GM06990 (cell line): ENCODE measurements at regions not wholly inside any gene's neighbourhood (a gene's known extent, or its start where the extent isn't known, plus 50 kb on each side); places are given as distances from the start of the nearest gene placed in this dataset.

ENCODE experiments used
- DNase-seq: peaks from one replicate; pipeline ENCODE4 v3.0.0-alpha.2; 2011; ENCODE audit not compliant: insufficient read length; ENCODE audit errors: extremely low read depth
- H3K27me3 ChIP-seq: replicated peaks from 2 replicates; pipeline ENCODE4 v1.6.0; 2011; ENCODE audit warnings: low read length; ENCODE audit not compliant: control insufficient read depth, insufficient read depth
- H3K36me3 ChIP-seq: 2 replicates; pipeline ENCODE4 v1.5.1; 2011; ENCODE audit warnings: low read length; ENCODE audit not compliant: control insufficient read depth, insufficient read depth
- H3K4me3 ChIP-seq: replicated peaks from 2 replicates; pipeline ENCODE4 v1.5.1; 2011; ENCODE audit warnings: low read depth, mild to moderate bottlenecking, control low read depth, low read length
- TF ChIP-seq, protein P1 (sequence below): IDR thresholded peaks from 2 replicates; pipeline ENCODE4 v1.5.1; 2011; ENCODE audit warnings: low read length, control low read depth, mild to moderate bottlenecking, inconsistent platforms; ENCODE audit not compliant: insufficient read depth, poor library complexity, severe bottlenecking

DNA sequence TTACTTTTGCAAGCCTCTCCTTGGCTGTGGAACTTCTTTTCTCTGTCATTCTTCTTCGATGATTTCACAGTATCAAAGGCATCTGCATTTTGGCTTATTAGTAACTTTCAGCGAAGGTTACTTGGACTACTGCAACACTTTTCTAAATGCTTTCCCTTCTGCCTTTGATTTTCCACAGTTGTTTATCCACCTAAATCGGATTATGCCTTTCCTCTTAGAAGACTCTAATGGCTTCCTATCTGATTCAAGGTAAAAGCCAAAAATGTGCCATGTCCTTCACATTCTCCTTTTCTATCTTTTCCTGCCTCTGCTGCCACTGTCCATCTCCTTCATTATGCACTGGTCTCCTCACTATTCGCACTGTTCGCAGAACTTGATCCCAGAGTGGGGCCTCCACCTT, 1606.3 kb upstream of the LRRTM3 start:
- no peaks in the 10 kb centered on the region for H3K36me3 ChIP-seq
- H3K27me3 ChIP-seq = no peaks in the 10 kb centered on the region
- TF ChIP-seq, protein P1, sequence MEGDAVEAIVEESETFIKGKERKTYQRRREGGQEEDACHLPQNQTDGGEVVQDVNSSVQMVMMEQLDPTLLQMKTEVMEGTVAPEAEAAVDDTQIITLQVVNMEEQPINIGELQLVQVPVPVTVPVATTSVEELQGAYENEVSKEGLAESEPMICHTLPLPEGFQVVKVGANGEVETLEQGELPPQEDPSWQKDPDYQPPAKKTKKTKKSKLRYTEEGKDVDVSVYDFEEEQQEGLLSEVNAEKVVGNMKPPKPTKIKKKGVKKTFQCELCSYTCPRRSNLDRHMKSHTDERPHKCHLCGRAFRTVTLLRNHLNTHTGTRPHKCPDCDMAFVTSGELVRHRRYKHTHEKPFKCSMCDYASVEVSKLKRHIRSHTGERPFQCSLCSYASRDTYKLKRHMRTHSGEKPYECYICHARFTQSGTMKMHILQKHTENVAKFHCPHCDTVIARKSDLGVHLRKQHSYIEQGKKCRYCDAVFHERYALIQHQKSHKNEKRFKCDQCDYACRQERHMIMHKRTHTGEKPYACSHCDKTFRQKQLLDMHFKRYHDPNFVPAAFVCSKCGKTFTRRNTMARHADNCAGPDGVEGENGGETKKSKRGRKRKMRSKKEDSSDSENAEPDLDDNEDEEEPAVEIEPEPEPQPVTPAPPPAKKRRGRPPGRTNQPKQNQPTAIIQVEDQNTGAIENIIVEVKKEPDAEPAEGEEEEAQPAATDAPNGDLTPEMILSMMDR = no peak
- H3K4me3 ChIP-seq = no peak overlapping the region
- DNase-seq = no peak

DNA sequence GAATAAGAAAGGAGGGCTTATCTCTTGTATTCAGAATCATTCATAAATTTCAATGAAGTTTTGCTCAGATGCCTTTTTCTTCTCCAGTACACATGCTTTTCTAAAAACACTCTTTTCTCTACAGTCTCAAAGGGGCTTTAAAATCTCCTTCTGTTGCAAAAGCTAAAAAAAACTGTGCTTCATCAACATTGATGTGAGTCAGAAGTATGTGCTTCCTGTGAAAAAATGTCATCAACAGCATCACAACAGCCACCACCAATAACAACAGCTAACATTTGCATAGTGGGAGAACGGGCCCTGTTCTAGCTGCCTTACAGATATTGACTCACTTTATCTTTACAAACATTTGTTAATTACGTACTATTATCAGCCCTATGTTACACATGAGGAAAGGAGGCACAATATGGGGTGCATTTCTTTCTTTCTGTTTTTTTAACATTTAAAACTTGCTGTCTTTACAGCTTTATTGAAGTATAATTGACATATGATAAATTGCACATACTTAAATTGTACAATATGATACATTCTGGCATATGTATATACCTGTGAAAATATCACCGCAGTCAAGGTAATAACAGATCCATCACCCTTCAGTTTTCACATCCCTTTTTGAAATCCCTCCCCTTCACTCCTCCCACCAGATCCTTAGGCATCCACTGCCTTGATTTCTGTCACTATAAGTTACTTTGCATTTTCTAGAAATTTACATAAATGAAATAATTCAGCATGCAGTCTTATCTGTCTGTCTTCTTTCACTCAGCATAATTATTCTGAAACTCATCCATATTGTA, 1605.4 kb upstream of the LRRTM3 start:
- DNase-seq = no peak
- no peaks in the 10 kb centered on the region for H3K36me3 ChIP-seq
- H3K4me3 ChIP-seq = no peak overlapping the region
- no peaks in the 10 kb centered on the region for H3K27me3 ChIP-seq
- TF ChIP-seq, protein P1 = no peak

DNA sequence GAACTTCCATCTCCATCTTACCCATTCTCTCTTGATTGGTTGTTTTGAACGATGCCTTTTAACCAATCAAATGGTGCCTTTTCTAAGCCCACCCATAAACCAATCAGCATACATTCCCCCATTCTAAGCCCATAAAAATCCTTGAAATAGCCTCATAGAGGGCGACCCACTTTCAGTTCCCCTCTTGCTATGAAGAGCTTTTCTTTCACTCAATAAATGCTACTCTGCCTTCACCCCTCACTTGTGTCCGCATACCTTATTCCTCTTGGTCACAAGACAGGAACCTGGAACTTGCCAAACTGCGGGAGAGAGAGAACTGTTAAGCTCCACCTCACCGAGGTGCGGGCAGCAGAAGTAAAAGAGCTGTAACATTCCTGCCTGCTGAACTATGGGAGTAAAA, 1602.0 kb upstream of the LRRTM3 start:
- Histone ChIP-seq H3K4me3 (no peak overlapping the region), H3K36me3 (no peaks in the 10 kb centered on the region), H3K27me3 (no peaks in the 10 kb centered on the region)
- DNase-seq = no peak
- TF ChIP-seq, protein P1 = no peak

DNA sequence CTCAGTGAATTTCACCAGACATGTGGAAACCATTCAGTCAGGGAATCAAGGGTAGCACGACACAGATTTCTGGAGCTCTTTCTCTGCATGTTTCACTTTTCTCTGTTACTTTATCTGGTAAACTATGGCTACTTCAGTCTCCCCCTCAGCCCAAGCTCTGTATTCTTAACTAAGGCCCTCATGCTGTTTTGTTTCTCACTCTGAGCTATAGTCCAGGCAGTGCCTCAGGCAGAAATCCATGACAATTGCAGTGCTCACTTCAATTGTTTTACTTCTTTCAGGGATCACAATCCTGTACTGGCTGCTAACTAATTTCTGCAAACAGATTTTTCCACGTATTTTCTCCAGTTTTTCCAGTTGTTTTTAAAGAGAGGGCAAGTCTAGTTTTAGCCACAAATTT, 1599.9 kb upstream of the LRRTM3 start:
- TF ChIP-seq, protein P1 = no peak
- Histone ChIP-seq H3K36me3 (no peaks in the 10 kb centered on the region), H3K4me3 (no peak overlapping the region), H3K27me3 (no peaks in the 10 kb centered on the region)
- DNase-seq = no peak

DNA sequence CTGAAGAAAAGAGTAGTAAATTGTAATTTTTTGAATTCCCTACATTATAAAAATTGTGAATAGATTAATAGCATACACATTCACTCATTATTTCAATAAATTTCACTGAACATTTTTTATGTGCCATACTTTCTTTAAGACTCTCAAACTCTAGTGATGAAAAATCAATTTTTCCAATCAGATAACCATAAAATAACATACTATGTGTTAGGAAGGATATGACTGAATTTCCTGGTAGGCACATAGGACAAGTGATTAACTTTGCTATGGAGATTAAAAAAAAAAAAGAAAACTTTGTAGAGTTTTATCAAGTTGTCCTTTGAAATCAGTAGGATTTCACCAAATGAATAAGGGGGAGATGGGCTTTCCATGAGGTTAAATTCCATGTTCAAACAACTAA, 1597.3 kb upstream of the LRRTM3 start:
- Histone ChIP-seq H3K36me3 (no peaks in the 10 kb centered on the region), H3K4me3 (no peak overlapping the region), H3K27me3 (no peaks in the 10 kb centered on the region)
- TF ChIP-seq, protein P1 = no peak
- DNase-seq = no peak

DNA sequence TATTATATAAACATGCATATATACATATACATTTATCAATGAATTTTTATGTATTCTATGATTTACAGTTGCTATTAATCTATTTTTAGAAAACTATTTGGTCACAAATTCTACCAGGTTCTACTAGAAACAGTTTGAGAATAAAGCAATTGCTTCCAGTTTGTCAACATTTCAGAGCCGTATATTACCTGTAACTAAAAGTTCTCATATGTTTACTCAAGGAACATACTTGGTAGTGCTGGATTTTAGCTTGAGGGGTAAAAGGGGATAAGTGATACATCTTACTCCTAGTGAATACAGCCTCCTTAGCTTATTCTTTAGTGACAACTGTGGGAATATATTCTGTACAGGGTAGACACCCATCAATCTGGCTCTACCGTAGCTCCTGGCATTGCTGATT, 1590.5 kb upstream of the LRRTM3 start:
- Histone ChIP-seq H3K27me3 (no peaks in the 10 kb centered on the region), H3K36me3 (no peaks in the 10 kb centered on the region), H3K4me3 (no peak overlapping the region)
- TF ChIP-seq, protein P1 = no peak
- DNase-seq = no peak
